SJSA1 (cell line): ENCODE measurements at regions not wholly inside any gene's neighbourhood (a gene's known extent, or its start where the extent isn't known, plus 50 kb on each side); places are given as distances from the start of the nearest gene placed in this dataset.
"Not testable (repeated sequence)": the region's sequence is repeated elsewhere in the genome, so short reads cannot be mapped to it uniquely, and the experiment has no call there.

ENCODE experiments used
- DNase-seq, 2 experiments: peaks; one replicate each; pipeline ENCODE4 v3.0.0-alpha.2; 2015 to 2020; ENCODE audit warnings: low spot score in 2 of 2, low read depth in 1 of 2
- H3K27ac ChIP-seq: fragments of 250-450 bp; sonication (Bioruptor Pico); 2 replicates; pipeline ENCODE4 v1.5.1; 2020; ENCODE audit warnings: mild to moderate bottlenecking, moderate library complexity
- H3K27me3 ChIP-seq: fragments of 250-450 bp; sonication (Bioruptor Pico); replicated peaks from 2 replicates; pipeline ENCODE4 v1.5.1; 2020; ENCODE audit warnings: mild to moderate bottlenecking, moderate library complexity
- H3K36me3 ChIP-seq: fragments of 250-450 bp; sonication (Bioruptor Pico); 2 replicates; pipeline ENCODE4 v1.5.1; 2020; ENCODE audit warnings: mild to moderate bottlenecking
- H3K4me1 ChIP-seq: fragments of 250-450 bp; sonication (Bioruptor Pico); replicated peaks from 2 replicates; pipeline ENCODE4 v1.6.1; 2021; ENCODE audit warnings: mild to moderate bottlenecking
- H3K4me3 ChIP-seq: fragments of 250-450 bp; sonication (Bioruptor Pico); 2 replicates; pipeline ENCODE4 v1.5.1; 2020; ENCODE audit warnings: mild to moderate bottlenecking
- H3K9me3 ChIP-seq: fragments of 250-450 bp; sonication (Bioruptor Pico); replicated peaks from 2 replicates; pipeline ENCODE4 v1.5.1; 2020; ENCODE audit warnings: mild to moderate bottlenecking

- not testable (repeated sequence) for H3K9me3 ChIP-seq, DNase-seq, H3K36me3 ChIP-seq, H3K27me3 ChIP-seq, H3K27ac ChIP-seq, H3K4me1 ChIP-seq, H3K4me3 ChIP-seq
Measured at GRCh38 chr11:80699406-80700177, 1258.8 kb upstream of the TENM4 start.

DNA sequence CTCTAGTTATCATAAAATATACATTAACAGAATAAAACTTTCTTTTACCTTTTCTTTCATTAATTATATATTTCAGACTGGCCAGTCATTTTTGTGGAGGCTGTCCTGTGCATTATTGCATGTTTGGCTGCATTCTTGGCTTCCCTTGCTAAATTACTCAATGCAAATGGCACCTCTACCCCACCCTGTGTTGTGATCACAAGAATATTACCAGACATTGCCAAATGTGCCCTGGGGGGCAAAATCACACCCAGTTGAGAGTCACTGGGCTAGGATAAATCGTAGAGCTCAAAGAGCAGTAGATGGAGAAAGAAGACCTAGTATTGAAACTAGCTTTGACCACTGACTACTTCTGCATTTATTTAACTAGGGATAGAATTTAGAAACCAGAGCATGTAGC lies 1257.8 kb upstream of the TENM4 start:
- Histone ChIP-seq H3K27me3 (no peaks in the 10 kb centered on the region), H3K9me3 (no peaks in the 10 kb centered on the region), H3K27ac (no peak overlapping the region), H3K36me3 (no peaks in the 10 kb centered on the region), H3K4me1 (no peaks in the 10 kb centered on the region), H3K4me3 (no peak overlapping the region)
- no peak for DNase-seq

GRCh38 chr11:80694385-80694784 lies 1253.6 kb upstream of the TENM4 start:
- no peaks in the 10 kb centered on the region for H3K36me3 ChIP-seq
- no peaks in the 10 kb centered on the region for H3K27me3 ChIP-seq
- DNase-seq, result no peak
- H3K4me1 ChIP-seq, result no peaks in the 10 kb centered on the region
- H3K27ac ChIP-seq, result no peak overlapping the region
- H3K4me3 ChIP-seq, result no peak overlapping the region
- H3K9me3 ChIP-seq, result no peaks in the 10 kb centered on the region

- H3K4me1 ChIP-seq, result no peaks in the 10 kb centered on the region
- H3K36me3 ChIP-seq, result no peaks in the 10 kb centered on the region
- no peaks in the 10 kb centered on the region for H3K9me3 ChIP-seq
- H3K27ac ChIP-seq, result no peak overlapping the region
- no peaks in the 10 kb centered on the region for H3K27me3 ChIP-seq
- H3K4me3 ChIP-seq, result no peak overlapping the region
- no peak for DNase-seq
Measured at GRCh38 chr11:80687941-80688340, 1247.1 kb upstream of the TENM4 start.

GRCh38 chr11:80686889-80687288 lies 1246.1 kb upstream of the TENM4 start:
- Histone ChIP-seq H3K4me3 (no peak overlapping the region), H3K27me3 (no peaks in the 10 kb centered on the region), H3K9me3 (no peaks in the 10 kb centered on the region), H3K4me1 (no peaks in the 10 kb centered on the region), H3K36me3 (no peaks in the 10 kb centered on the region), H3K27ac (no peak overlapping the region)
- no peak for DNase-seq

DNA sequence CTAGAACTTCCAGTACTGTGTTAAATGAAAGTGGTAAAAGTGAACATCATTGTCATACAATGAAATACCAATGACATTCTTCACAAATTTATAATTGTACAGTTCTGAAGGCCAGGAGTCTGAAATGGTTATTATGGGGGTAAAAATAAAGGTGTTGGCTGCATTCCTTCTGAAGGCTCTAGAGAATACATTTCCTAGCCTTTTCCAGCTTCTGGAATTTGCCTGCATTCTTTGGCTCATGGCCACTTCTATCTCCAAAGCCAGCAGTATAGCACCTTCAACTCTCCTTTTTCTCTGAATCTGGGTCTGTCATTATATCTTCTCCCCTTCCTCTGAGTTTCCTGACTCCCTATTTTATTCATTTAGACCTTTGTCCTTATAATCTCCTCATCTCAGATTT lies 1232.7 kb upstream of the TENM4 start:
- DNase-seq, result no peak
- Histone ChIP-seq H3K27ac (no peak overlapping the region), H3K4me1 (no peaks in the 10 kb centered on the region), H3K9me3 (no peaks in the 10 kb centered on the region), H3K27me3 (no peaks in the 10 kb centered on the region), H3K36me3 (no peaks in the 10 kb centered on the region), H3K4me3 (no peak overlapping the region)

GRCh38 chr11:80669620-80670019 lies 1228.8 kb upstream of the TENM4 start:
- DNase-seq, result no peak
- no peaks in the 10 kb centered on the region for H3K9me3 ChIP-seq

DNA sequence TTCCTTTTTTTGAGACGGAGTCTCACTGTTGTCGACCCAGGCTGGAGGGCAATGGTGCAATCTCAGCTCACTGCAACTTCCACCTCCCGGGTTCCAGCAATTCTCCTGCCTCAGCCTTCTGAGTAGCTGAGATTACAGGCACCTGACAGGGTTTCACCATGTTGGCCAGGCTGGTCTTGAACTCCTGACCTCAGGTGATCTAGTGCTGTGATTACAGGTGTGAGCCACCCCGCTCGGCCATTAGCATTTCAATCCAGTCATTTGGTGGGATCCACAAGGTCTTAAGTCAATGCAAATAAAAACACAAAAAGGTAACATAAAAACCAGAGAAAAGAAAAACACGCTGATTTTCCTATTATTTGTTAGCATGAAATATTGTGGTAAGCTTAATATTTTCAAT lies 1227.2 kb upstream of the TENM4 start:
- H3K9me3 ChIP-seq, result no peaks in the 10 kb centered on the region
- no peak for DNase-seq
- no peaks in the 10 kb centered on the region for H3K4me1 ChIP-seq
- H3K36me3 ChIP-seq, result no peaks in the 10 kb centered on the region
- H3K27me3 ChIP-seq, result no peaks in the 10 kb centered on the region
- H3K4me3 ChIP-seq, result no peak overlapping the region
- no peak overlapping the region for H3K27ac ChIP-seq

More at GRCh38 chr11:80669620-80670019, 1228.8 kb upstream of the TENM4 start:
- Histone ChIP-seq H3K4me3 (no peak overlapping the region), H3K27me3 (no peaks in the 10 kb centered on the region), H3K36me3 (no peaks in the 10 kb centered on the region), H3K4me1 (no peaks in the 10 kb centered on the region), H3K27ac (no peak overlapping the region)

DNA sequence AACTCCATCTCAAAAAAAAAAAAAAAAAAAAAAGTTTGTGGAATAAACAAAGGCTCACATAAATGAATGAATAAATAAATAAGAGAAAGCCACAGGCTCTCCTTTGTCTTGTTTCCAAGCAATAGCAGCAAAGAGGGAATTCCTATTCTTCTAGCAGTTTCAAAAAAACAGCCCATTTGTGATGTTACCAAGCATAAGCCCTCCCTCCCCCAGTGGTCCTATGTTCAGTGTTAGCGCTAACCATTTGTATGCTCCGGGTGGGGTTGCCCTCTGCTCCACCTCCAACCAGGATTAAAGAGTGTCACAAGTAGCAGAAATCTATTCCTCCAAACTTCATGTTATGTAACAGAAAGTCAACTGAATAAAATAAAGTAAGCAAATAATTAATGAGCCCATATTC lies 1215.0 kb upstream of the TENM4 start:
- no peak for DNase-seq
- no peaks in the 10 kb centered on the region for H3K4me1 ChIP-seq
- H3K36me3 ChIP-seq, result no peaks in the 10 kb centered on the region
- H3K9me3 ChIP-seq, result no peaks in the 10 kb centered on the region
- H3K27ac ChIP-seq, result no peak overlapping the region
- no peak overlapping the region for H3K4me3 ChIP-seq
- no peaks in the 10 kb centered on the region for H3K27me3 ChIP-seq

GRCh38 chr11:80650966-80651365 lies 1210.1 kb upstream of the TENM4 start:
- no peak for DNase-seq
- no peak overlapping the region for H3K4me3 ChIP-seq
- H3K27ac ChIP-seq, result no peak overlapping the region
- H3K4me1 ChIP-seq, result no peaks in the 10 kb centered on the region
- no peaks in the 10 kb centered on the region for H3K9me3 ChIP-seq
- no peaks in the 10 kb centered on the region for H3K36me3 ChIP-seq
- no peaks in the 10 kb centered on the region for H3K27me3 ChIP-seq

DNA sequence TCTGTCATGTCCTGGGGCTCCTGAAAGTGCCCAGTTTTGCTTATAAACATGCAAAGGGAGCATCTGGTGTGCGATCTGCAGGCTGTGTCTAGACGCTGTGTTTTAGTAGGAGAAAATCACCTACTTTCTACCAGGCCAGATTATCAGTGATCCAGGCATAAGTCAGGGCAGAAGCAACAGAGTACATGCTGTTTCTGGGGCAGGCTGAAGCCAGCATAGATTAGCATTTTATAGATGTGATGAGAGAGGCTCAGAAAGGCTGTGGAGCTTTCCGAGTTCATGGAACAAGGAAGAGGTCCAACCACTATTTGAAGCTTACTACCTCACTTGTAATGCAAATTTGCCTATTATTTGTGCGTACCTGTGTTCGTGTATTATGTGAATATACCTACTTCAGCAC lies 1208.4 kb upstream of the TENM4 start:
- no peak overlapping the region for H3K27ac ChIP-seq
- no peaks in the 10 kb centered on the region for H3K27me3 ChIP-seq
- H3K36me3 ChIP-seq, result no peaks in the 10 kb centered on the region
- no peak for DNase-seq
- no peak overlapping the region for H3K4me3 ChIP-seq
- H3K9me3 ChIP-seq, result no peaks in the 10 kb centered on the region
- no peaks in the 10 kb centered on the region for H3K4me1 ChIP-seq

- H3K36me3 ChIP-seq, result no peaks in the 10 kb centered on the region
- H3K27ac ChIP-seq, result no peak overlapping the region
- no peak overlapping the region for H3K4me3 ChIP-seq
- H3K27me3 ChIP-seq, result no peaks in the 10 kb centered on the region
- H3K4me1 ChIP-seq, result no peaks in the 10 kb centered on the region
- DNase-seq, result no peak
- H3K9me3 ChIP-seq, result no peaks in the 10 kb centered on the region
Measured at GRCh38 chr11:80638296-80638695, 1197.5 kb upstream of the TENM4 start.

DNA sequence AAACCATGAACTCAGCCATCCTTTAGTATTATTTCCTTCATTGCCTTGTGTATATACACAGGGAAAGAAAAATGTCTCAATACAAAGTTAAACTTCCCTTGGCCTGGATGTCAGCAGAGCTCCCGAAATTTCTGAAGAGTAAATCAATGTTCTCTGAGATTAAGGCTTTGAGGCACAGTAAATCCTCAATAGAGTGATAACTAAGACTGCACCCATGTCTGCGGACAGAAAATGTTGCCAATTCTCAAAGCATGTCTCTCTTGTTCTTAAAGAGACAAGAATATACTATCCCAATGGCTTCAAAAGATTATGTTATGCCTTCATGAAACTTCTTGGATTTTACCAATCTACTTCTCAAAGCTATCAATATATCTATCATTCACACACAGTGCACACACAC lies 1196.7 kb upstream of the TENM4 start:
- Histone ChIP-seq H3K36me3 (no peaks in the 10 kb centered on the region), H3K4me1 (no peaks in the 10 kb centered on the region), H3K27ac (no peak overlapping the region), H3K9me3 (no peaks in the 10 kb centered on the region), H3K4me3 (no peak overlapping the region), H3K27me3 (no peaks in the 10 kb centered on the region)
- no peak for DNase-seq

DNA sequence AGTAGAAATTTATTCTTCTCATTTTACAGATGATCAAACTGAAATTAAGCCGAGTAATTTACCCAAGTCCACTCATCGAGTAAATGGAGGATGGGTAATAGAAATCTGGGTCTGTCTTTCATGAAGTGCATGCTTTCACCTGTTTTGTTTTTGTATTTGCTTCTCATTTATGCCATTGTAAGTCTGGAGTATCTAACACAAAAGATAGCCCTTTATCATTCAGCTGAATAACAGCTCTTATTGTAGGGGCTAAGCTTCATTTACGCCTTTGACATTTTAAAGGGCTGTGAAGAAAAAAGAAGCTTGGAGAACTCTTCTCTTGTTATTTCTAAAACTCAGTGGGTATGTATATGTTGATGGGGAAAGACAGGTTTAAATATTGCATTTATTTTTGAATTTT lies 1196.2 kb upstream of the TENM4 start:
- Histone ChIP-seq H3K27ac (no peak overlapping the region), H3K36me3 (no peaks in the 10 kb centered on the region), H3K4me3 (no peak overlapping the region), H3K9me3 (no peaks in the 10 kb centered on the region), H3K27me3 (no peaks in the 10 kb centered on the region), H3K4me1 (no peaks in the 10 kb centered on the region)
- no peak for DNase-seq

DNA sequence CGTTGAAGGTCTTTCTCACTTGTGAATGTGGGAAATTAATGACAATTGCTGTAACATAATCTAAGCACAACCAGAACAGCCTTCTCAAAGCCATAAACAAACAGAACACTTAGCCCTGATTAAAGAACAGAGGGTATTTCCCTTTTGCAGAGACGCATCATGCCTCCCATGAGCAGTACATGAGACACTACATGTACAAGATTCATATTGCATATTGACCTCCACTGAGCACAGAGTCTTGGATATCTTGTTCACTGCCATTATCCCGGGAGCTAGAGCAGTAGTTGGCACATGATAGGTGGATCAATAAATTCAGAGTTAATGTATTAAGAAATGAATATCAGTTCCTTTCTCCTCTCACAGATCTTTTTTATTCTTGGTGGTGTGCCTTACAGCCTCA lies 1194.3 kb upstream of the TENM4 start:
- H3K4me3 ChIP-seq, result no peak overlapping the region
- DNase-seq, result no peak
- no peak overlapping the region for H3K27ac ChIP-seq
- H3K9me3 ChIP-seq, result no peaks in the 10 kb centered on the region
- H3K4me1 ChIP-seq, result no peaks in the 10 kb centered on the region
- no peaks in the 10 kb centered on the region for H3K36me3 ChIP-seq
- H3K27me3 ChIP-seq, result no peaks in the 10 kb centered on the region
